ENCODE measurements at regions not wholly inside any gene's neighbourhood (a gene's known extent, or its start where the extent isn't known, plus 50 kb on each side); places are given as distances from the start of the nearest gene placed in this dataset.

DNA sequence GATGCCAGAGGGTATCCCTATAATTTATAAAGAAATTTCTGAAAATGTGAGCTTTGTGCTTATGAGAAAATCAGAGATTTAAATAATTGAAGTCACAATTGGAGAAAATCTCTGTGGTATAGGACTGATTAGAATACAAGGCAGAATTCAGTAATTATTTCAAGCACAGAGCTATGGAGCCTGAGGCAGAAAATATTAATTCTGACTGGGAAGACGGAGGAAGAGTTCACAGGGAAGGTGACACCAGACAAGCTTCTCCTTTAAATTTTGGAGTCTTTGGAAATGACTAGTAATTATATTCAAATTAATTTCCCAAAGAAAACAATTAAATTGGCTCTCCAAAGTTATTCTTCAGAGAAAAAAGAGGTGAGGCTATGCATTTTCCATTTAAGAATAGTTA, 121.5 kb downstream of the CHRM3 start:
- 83% methylated on average over 1 of the region's 1 CpG; no CpG with 5 or more reads in 1 of the 2 experiments for WGBS, 2 experiments (ENCODE audit: extremely low coverage in 1 of 2, insufficient coverage in 1 of 2, insufficient read length in 1 of 2, insufficient replicate concordance in 2 of 2, low coverage in 1 of 2, low lambda C conversion rate in 2 of 2, missing lambda C conversion rate in 1 of 2)
- Histone ChIP-seq H3K4me1 (replicated peaks in 1 of 4; ENCODE audit: control insufficient read depth in 3 of 4, insufficient read depth in 4 of 4, low read length in 3 of 4) (no peaks in the 10 kb centered on the region), H3K79me1 (ENCODE audit: low read depth, low read length) (no peaks in the 10 kb centered on the region), H2BK5ac (ENCODE audit: low read depth, low read length) (no peak overlapping the region), H4K5ac (ENCODE audit: insufficient read length, low read depth, low read length) (no peak overlapping the region), H3K56ac (replicated peaks; ENCODE audit: insufficient read length, low read depth, low read length) (no peak overlapping the region), H3K27ac (ENCODE audit: low read depth, low read length) (no peak overlapping the region), H3K27me3 (replicated peaks in 1 of 4; ENCODE audit: control insufficient read depth in 3 of 4, extremely low read depth in 1 of 4, insufficient read depth in 3 of 4, low read length in 3 of 4) (no peaks in the 10 kb centered on the region), H3K14ac (ENCODE audit: insufficient read length) (no peak overlapping the region), H4K91ac (replicated peaks; ENCODE audit: insufficient read length, low read length) (no peak overlapping the region), H3K4me3 (ENCODE audit: extremely low read depth in 1 of 4, insufficient read depth in 2 of 4, low read depth in 3 of 4, low read length in 4 of 4) (no peak overlapping the region), H4K8ac (ENCODE audit: extremely low read depth, insufficient read depth, low read length) (no peak overlapping the region), H2BK12ac (ENCODE audit: low read depth, low read length) (no peak overlapping the region), H4K20me1 (replicated peaks in 1 of 2; ENCODE audit: control insufficient read depth in 1 of 2, insufficient read depth in 2 of 2, low read length in 2 of 2) (no peaks in the 10 kb centered on the region), H2AK5ac (ENCODE audit: low read depth, low read length) (no peak overlapping the region), H3K23me2 (ENCODE audit: low read depth, low read length) (no peaks in the 10 kb centered on the region), H2AFZ (ENCODE audit: low read length) (no peak overlapping the region), H3K4ac (replicated peaks; ENCODE audit: insufficient read length, low read depth, low read length) (no peak overlapping the region), H3K23ac (ENCODE audit: insufficient read length) (no peak overlapping the region), H2BK120ac (replicated peaks; ENCODE audit: low read depth, low read length) (no peak overlapping the region), H3K9ac (replicated peaks in 1 of 4; ENCODE audit: extremely low read depth in 1 of 4, low read depth in 3 of 4, low read length in 3 of 4) (no peak overlapping the region), H3K79me2 (ENCODE audit: control insufficient read depth in 1 of 2, insufficient read depth in 2 of 2, low read length in 2 of 2) (no peaks in the 10 kb centered on the region), H3K9me3 (ENCODE audit: insufficient read depth in 2 of 2, low read depth in 1 of 2, low read length in 1 of 2) (peaks cover 8 to 13% of the 10 kb centered on the region in 2 experiments; a peak in 3 of 4 replicates), H3K36me3 (ENCODE audit: control insufficient read depth in 2 of 4, insufficient read depth in 4 of 4, low read length in 3 of 4) (no peaks in the 10 kb centered on the region; a peak in 1 of 8 replicates), H3K18ac (ENCODE audit: extremely low read depth, low read length) (no peak overlapping the region), H2BK20ac (ENCODE audit: low read length) (no peak overlapping the region), H2BK15ac (ENCODE audit: low read length) (no peak overlapping the region), H3K4me2 (ENCODE audit: insufficient read depth in 1 of 2, low read depth in 2 of 2, low read length in 2 of 2) (no peak overlapping the region)
- no peak for DNase-seq (ENCODE audit: low read depth in 1 of 2, low spot score in 2 of 2)
- POLR2A ChIA-PET (ENCODE audit: partially characterized antibody) = interaction anchor here (0.8 kb wide), 1 partner anchor 9 kb away, joined by 3 read pairs; no protein-coding TSS in a partner anchor
- CTCF ChIA-PET (ENCODE audit: partially characterized antibody) = no interaction called here
- no peak for FAIRE-seq
- TF ChIP-seq JUND (IDR thresholded peaks at IDR 0.05; ENCODE audit: low read length) = no peak

All from H1 (cell line).